GM10266 (cell line): ENCODE measurements at regions not wholly inside any gene's neighbourhood (a gene's known extent, or its start where the extent isn't known, plus 50 kb on each side); places are given as distances from the start of the nearest gene placed in this dataset.

Experiments
- DNase-seq: peaks from one replicate; pipeline ENCODE4 v3.0.0; 2012; ENCODE audit errors: extremely low spot score
- CTCF ChIP-seq: IDR thresholded peaks from 2 replicates; pipeline ENCODE4 v1.5.1; 2012; ENCODE audit warnings: mild to moderate bottlenecking, low read depth; ENCODE audit not compliant: control insufficient read depth, insufficient read depth; ENCODE audit errors: missing control alignments

- DNase-seq, result no peak
- no peak for TF ChIP-seq CTCF
Observed at GRCh38 chr4:153148791-153149190, 55.5 kb upstream of the TRIM2 start.

GRCh38 chr4:153151535-153152455 is 52.4 kb upstream of the TRIM2 start:
- DNase-seq, result peak; percentile 49
- no peak for TF ChIP-seq CTCF

GRCh38 chr4:153152501-153153338 is 51.5 kb upstream of the TRIM2 start:
- DNase-seq, result peak; percentile 43
- no peak for TF ChIP-seq CTCF

- no peak for TF ChIP-seq CTCF
- DNase-seq, result peak; percentile 51
Observed at GRCh38 chr4:153153339-153153871, 50.8 kb upstream of the TRIM2 start.

- no peak for TF ChIP-seq CTCF
Observed at GRCh38 chr4:153154007-153154975, 50.0 kb upstream of the TRIM2 start.

More at GRCh38 chr4:153154007-153154975, 50.0 kb upstream of the TRIM2 start:
- DNase-seq, result no peak
